HG03378 (cell line): ENCODE measurements at regions not wholly inside any gene's neighbourhood (a gene's known extent, or its start where the extent isn't known, plus 50 kb on each side); places are given as distances from the start of the nearest gene placed in this dataset.

Experiments used
- ATAC-seq: cut with Tn5 transposase; IDR thresholded peaks from one replicate; pipeline ENCODE4 v1.9.1; 2021; ENCODE audit warnings: mild to moderate bottlenecking, moderate library complexity; ENCODE audit not compliant: unreplicated experiment

DNA sequence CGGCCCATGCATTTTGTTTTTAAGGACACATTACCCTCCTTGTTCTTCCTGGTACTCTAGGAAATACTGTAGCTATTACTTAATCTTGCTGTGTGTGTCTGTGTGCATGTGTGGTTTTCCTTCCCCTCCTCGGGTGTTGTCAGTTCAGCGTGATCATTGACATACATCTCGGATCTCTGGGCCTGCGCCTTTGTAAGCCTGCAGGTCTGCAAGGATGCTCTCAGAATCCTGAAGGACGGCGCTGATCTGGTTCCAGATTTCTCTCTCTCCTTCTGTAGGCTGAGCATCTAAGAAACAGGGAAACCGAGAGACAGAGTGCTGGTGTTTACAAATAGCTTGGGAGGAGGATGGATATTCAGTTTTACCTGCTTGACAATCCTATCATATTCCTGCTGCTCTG is 100.2 kb downstream of the CYRIA start:
- ATAC-seq, result no peak

DNA sequence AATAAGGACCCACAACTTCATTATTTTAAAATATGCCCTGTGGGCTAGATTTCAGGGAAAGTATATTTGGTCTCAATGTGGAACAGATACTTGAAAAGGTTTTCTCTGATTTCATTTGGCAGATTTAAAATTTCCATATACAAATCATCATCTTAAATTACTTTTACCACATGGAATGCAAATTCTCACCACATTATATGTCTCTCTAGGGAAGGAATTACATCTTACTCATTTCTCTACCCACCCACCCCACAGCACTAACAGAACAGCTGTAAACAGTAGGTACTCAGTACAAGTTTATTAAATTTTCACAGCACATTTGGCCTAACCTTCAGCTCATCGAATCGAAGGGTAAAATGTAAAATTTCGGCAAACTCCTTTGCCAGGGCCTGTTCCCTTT is 104.0 kb downstream of the CYRIA start:
- ATAC-seq, result no peak

DNA sequence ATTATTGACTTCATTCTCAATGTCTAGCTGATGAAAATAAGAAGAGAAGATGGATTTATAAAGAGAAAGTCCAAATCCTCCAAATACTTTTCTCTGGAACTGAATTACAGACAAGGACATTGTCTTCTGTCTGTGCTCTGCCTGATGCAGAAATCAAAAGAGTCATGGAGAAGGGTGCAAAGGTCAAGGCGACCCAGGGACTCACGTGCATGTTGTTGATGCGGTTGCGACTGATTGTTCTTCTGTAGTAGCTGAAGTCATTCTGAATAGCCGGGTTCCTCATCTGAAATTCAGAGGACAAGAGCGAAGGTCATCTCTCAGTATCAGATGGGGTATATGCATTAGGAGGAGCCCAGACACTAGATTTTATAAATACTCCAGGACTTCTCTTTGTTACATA is 104.4 kb downstream of the CYRIA start:
- ATAC-seq, result no peak

DNA sequence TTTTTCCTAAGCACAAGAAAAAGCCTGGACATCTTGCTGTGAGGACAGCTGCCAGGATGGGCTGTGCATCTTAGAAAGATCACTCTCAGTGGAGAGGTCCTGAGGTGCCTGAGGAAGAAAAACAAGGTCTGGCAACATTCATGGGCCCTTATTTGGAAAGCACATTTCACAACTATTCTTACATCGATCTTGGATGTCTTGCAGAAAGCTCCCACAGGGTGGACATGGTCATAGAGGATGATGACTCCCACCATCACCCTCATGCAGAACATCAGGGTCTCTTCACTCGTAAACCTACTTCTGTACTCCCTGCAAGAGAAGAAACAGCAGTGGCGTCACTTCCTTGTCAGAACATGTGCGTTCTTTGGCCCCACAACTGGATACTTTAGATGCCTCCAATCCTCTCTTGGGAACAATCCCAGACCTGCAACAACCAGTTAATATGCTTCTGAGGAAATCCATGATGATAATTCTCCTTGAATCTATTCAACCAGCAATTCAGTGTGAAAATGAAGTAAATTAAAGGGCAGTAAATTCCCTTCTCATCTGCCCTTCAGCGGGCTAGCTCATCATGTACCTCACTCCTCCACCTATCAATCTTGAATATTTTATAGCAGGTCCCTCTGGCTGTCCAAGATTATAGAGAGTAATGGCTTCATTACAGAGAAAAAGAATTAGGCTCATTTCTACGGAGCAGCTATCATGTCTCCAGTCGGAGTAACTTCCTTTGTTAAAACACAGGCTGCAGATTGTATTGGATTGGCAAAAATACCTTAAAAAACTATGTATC is 106.2 kb downstream of the CYRIA start:
- ATAC-seq, result no peak

GRCh38 chr2:16554060-16554583 is 111.5 kb downstream of the CYRIA start:
- no peak for ATAC-seq

DNA sequence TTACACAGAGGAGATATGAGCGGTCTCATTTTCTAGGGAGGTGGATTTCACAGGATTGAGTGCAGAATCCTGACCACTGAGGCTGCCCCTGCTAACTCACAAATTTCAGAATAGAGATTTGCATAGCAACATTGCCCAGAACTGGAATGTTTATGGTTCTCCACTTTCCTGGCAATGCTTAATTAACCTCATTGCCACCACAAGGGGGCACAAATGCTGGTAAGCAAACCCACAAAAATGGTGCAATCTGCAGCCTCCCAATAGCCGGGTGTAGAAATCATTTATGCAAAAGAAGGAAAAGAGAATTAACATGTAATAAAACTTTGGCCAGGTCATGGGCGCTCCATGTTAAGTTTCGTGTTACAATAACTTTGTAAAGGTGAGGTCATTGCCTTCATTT is 112.4 kb downstream of the CYRIA start:
- no peak for ATAC-seq

DNA sequence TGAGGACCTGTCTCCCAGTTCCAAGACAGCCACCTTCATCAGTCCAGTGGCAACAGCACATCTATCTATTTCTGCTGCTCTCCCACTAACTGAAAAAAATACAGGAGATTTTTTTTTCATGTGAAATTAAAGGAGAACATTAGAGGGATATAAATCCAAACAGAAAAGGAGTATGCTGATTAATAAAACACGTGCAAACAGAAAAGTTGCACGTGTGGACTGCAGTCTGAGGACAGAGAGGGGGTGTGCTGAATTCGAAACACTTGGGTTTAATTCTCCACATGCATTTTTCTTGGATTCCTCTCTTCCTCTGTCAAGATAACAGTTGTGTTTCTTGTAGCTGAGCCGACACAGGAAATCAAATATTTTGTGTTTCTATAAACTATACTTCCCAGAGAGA is 113.4 kb downstream of the CYRIA start:
- ATAC-seq, result no peak

GRCh38 chr2:16548036-16548435 is 117.6 kb downstream of the CYRIA start:
- no peak for ATAC-seq

- no peak for ATAC-seq
Observed at GRCh38 chr2:16546128-16546754, 119.4 kb downstream of the CYRIA start.

DNA sequence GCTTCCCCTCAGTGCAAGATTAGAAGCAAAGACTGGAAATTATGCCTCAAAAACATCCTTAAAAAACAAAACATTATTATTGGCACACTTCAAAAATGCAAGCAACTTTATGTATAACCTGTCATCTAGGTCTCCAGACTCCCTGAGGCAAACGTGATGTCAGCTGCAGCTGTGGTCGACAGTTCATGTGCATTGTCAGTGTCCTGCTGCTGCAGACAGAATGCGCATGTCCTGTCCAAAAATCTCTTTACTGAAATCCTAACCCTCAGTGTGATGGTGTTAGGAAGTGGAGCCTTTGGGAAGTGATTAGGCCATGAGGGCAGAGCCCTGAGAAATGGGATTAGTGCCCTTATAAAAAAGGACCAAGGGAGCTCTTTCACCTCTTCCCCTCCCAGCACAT is 126.9 kb downstream of the CYRIA start:
- no peak for ATAC-seq

GRCh38 chr2:16537347-16537746 is 128.3 kb downstream of the CYRIA start:
- ATAC-seq, result no peak

GRCh38 chr2:16526193-16526592 is 139.4 kb downstream of the CYRIA start:
- no peak for ATAC-seq

DNA sequence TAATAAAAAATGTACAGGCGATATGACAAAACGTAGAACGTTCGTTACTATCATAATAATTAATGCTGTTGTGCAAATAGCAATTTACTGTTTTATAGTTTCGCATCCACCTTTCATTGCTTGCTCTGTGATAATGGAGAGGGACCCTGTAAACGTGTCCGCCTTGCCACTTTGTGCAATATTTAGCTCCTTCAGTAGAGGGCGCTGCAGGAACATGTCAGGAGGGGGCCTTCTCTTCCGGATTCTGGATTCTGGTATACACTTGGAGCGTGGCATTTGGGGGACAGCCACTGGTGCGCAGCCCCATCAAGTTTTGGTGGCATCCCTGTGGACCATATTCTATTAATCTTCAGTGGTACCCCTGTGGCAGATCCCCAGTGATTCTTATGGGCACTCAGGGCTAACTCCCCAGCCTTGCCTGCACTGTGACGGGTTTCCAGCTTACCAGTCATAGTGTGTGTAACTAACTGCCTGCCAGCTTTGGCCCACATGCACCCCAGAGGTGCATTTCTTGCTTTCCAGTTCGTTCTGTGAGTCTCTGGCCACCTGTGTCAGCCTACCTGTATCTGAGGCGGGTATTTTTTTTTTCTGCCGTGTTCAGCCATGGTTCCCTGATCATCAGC is 140.3 kb downstream of the CYRIA start:
- no peak for ATAC-seq

- no peak for ATAC-seq
Observed at GRCh38 chr2:16523711-16524110, 141.9 kb downstream of the CYRIA start.

DNA sequence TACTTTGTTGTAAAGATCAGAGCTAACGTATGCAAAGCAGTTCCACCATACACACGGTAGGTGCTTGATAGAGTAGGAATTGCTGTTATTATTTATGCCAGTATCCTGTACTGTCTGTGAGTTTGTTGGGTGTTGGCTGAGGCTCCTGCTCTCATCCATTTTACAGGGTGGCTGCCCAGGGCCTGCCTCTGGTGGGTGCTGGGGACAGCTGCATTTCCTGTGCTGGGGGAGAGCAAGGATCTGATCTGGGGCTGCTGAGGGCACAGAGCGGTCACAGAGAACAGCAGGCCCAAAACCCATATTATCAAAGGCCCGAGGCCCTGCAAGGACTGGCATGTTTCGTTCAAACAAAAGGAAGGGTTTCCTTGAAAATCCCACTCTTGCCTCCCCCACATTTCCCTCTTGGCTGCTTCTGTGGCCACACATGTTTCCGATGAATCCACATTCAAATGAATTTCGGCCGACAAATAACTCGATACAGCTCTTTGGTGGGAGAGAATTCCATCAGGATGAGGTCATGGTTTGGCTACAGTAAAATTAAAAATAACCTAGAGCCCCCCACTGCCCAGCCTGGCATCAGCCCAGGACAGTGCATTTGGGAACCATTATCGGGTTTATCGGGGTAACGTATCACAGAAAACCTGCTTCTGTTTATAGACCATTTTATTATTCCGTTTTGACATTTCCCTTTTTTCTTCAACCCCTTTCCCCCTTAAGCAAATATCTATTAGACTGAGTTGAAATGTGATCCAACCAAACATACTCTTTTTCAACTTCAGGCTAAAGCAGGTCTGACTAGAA is 143.4 kb downstream of the CYRIA start:
- no peak for ATAC-seq

GRCh38 chr2:16520891-16521290 is 144.7 kb downstream of the CYRIA start:
- ATAC-seq, result no peak

GRCh38 chr2:16515696-16516095 is 149.9 kb downstream of the CYRIA start:
- ATAC-seq, result no peak

DNA sequence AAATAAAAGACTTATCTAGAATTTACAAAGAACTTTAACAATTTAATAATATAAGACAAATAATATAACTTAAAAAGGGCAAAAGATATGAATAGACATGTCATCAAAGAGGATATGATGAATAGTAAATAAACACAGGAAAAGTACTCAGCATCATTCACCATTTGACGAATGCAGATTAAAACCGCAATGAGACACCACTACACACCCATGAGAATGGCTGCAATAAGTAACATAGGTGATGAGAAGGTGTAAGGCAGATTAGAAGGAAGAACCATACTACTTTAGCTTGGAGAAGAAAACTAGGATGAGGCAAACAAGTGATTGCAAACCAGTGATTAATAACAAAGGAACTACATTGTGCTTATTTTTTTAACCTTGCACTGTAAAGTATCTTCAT is 152.0 kb downstream of the CYRIA start:
- no peak for ATAC-seq

DNA sequence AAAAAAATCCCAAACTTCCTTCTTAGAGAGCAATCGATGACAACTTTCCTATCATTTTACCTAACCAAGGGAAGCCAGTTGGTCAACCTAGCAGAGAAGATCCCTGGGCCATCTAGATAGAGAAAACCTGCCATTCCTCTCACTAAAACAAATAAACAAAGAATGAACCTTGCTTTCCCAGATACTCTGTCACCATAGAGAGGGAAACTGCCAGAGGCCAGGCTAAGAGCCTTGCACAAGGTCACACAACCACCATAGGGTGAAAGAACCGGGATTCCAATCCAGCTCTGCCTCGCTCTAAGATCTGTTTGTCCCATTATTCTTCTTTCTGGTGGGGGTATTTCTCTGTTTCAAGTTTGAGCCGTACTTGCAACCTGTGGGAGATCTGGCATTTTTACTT is 154.6 kb downstream of the CYRIA start:
- no peak for ATAC-seq

- ATAC-seq, result no peak
Observed at GRCh38 chr2:16509042-16509441, 156.6 kb downstream of the CYRIA start.

GRCh38 chr2:16508490-16508851 is 157.2 kb downstream of the CYRIA start:
- no peak for ATAC-seq
